GM21360 (cell line): ENCODE measurements at regions not wholly inside any gene's neighbourhood (a gene's known extent, or its start where the extent isn't known, plus 50 kb on each side); places are given as distances from the start of the nearest gene placed in this dataset.

Source experiments
- ATAC-seq: cut with Tn5 transposase; IDR thresholded peaks from one replicate; pipeline ENCODE4 v1.9.1; 2021; ENCODE audit warnings: mild to moderate bottlenecking, moderate library complexity; ENCODE audit not compliant: unreplicated experiment

- no peak for ATAC-seq
Observed at GRCh38 chr7:132733860-132734259, 157.6 kb upstream of the PLXNA4 start.

- no peak for ATAC-seq
Observed at GRCh38 chr7:132732321-132732865, 156.1 kb upstream of the PLXNA4 start.

- no peak for ATAC-seq
Observed at GRCh38 chr7:132730105-132730504, 153.8 kb upstream of the PLXNA4 start.

- no peak for ATAC-seq
Observed at GRCh38 chr7:132723506-132724081, 147.3 kb upstream of the PLXNA4 start.

- ATAC-seq = no peak
Observed at GRCh38 chr7:132720835-132721234, 144.6 kb upstream of the PLXNA4 start.

- no peak for ATAC-seq
Observed at GRCh38 chr7:132713893-132714292, 137.6 kb upstream of the PLXNA4 start.

GRCh38 chr7:132709971-132710567 lies 133.8 kb upstream of the PLXNA4 start:
- no peak for ATAC-seq

- ATAC-seq = no peak
Observed at GRCh38 chr7:132708470-132708869, 132.2 kb upstream of the PLXNA4 start.

GRCh38 chr7:132705146-132705545 lies 128.9 kb upstream of the PLXNA4 start:
- ATAC-seq = no peak

GRCh38 chr7:132703742-132704141 lies 127.5 kb upstream of the PLXNA4 start:
- no peak for ATAC-seq

GRCh38 chr7:132697003-132697402 lies 120.7 kb upstream of the PLXNA4 start:
- no peak for ATAC-seq

- no peak for ATAC-seq
Observed at GRCh38 chr7:132696332-132696731, 120.1 kb upstream of the PLXNA4 start.

GRCh38 chr7:132691201-132691600 lies 114.9 kb upstream of the PLXNA4 start:
- ATAC-seq = no peak

GRCh38 chr7:132690174-132690573 lies 113.9 kb upstream of the PLXNA4 start:
- ATAC-seq = no peak

GRCh38 chr7:132687981-132688383 lies 111.7 kb upstream of the PLXNA4 start:
- no peak for ATAC-seq

GRCh38 chr7:132687016-132687415 lies 110.7 kb upstream of the PLXNA4 start:
- ATAC-seq = no peak

- ATAC-seq = no peak
Observed at GRCh38 chr7:132685277-132685676, 109.0 kb upstream of the PLXNA4 start.

GRCh38 chr7:132683896-132684690 lies 107.8 kb upstream of the PLXNA4 start:
- ATAC-seq = no peak

GRCh38 chr7:132681951-132682350 lies 105.7 kb upstream of the PLXNA4 start:
- no peak for ATAC-seq

GRCh38 chr7:132680590-132680989 lies 104.3 kb upstream of the PLXNA4 start:
- no peak for ATAC-seq

GRCh38 chr7:132678656-132679055 lies 102.4 kb upstream of the PLXNA4 start:
- ATAC-seq = no peak

GRCh38 chr7:132677918-132678317 lies 101.6 kb upstream of the PLXNA4 start:
- no peak for ATAC-seq
